ENCODE measurements at regions not wholly inside any gene's neighbourhood (a gene's known extent, or its start where the extent isn't known, plus 50 kb on each side); places are given as distances from the start of the nearest gene placed in this dataset.

- Histone ChIP-seq H4K20me1 (ENCODE audit: insufficient read depth, low read length) (no peaks in the 10 kb centered on the region), H3K9me3 (ENCODE audit: low read depth, low read length) (no peaks in the 10 kb centered on the region), H3K27me3 (ENCODE audit: insufficient read depth, low read length) (no peaks in the 10 kb centered on the region), H3K79me2 (ENCODE audit: insufficient read depth, low read length) (no peaks in the 10 kb centered on the region), H3K4me3 (ENCODE audit: insufficient read depth, low read length) (no peak overlapping the region), H3K36me3 (ENCODE audit: insufficient read depth, low read length) (no peaks in the 10 kb centered on the region), H2AFZ (ENCODE audit: low read length) (no peak overlapping the region), H3K4me2 (ENCODE audit: insufficient read depth, low read length) (no peak overlapping the region), H3K4me1 (ENCODE audit: insufficient read depth, low read length) (no peaks in the 10 kb centered on the region), H3K27ac (ENCODE audit: low read depth, low read length) (no peak overlapping the region)
- DNase-seq (ENCODE audit: insufficient read length, low spot score, missing footprints) = no peak
- TF ChIP-seq, protein P1, sequence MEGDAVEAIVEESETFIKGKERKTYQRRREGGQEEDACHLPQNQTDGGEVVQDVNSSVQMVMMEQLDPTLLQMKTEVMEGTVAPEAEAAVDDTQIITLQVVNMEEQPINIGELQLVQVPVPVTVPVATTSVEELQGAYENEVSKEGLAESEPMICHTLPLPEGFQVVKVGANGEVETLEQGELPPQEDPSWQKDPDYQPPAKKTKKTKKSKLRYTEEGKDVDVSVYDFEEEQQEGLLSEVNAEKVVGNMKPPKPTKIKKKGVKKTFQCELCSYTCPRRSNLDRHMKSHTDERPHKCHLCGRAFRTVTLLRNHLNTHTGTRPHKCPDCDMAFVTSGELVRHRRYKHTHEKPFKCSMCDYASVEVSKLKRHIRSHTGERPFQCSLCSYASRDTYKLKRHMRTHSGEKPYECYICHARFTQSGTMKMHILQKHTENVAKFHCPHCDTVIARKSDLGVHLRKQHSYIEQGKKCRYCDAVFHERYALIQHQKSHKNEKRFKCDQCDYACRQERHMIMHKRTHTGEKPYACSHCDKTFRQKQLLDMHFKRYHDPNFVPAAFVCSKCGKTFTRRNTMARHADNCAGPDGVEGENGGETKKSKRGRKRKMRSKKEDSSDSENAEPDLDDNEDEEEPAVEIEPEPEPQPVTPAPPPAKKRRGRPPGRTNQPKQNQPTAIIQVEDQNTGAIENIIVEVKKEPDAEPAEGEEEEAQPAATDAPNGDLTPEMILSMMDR (IDR thresholded peaks at IDR 0.05; ENCODE audit: extremely low read depth, low read depth, low read length) = no peak
These were observed 344.5 kb upstream of the PCDH20 start for GRCh38 chr13:61760102-61760501.

- Histone ChIP-seq H3K27me3 (ENCODE audit: insufficient read depth, low read length) (no peaks in the 10 kb centered on the region), H3K9me3 (ENCODE audit: low read depth, low read length) (no peaks in the 10 kb centered on the region), H3K4me2 (ENCODE audit: insufficient read depth, low read length) (no peak overlapping the region), H4K20me1 (ENCODE audit: insufficient read depth, low read length) (no peaks in the 10 kb centered on the region), H3K27ac (ENCODE audit: low read depth, low read length) (no peak overlapping the region), H3K79me2 (ENCODE audit: insufficient read depth, low read length) (no peaks in the 10 kb centered on the region), H2AFZ (ENCODE audit: low read length) (no peak overlapping the region), H3K4me1 (ENCODE audit: insufficient read depth, low read length) (no peaks in the 10 kb centered on the region), H3K36me3 (ENCODE audit: insufficient read depth, low read length) (no peaks in the 10 kb centered on the region), H3K4me3 (ENCODE audit: insufficient read depth, low read length) (no peak overlapping the region)
- no peak for DNase-seq (ENCODE audit: insufficient read length, low spot score, missing footprints)
- TF ChIP-seq, protein P1 (IDR thresholded peaks at IDR 0.05; ENCODE audit: extremely low read depth, low read depth, low read length) = no peak
These were observed 340.4 kb upstream of the PCDH20 start for GRCh38 chr13:61756031-61756430.

GRCh38 chr13:61751039-61751438 is 335.4 kb upstream of the PCDH20 start:
- no peak overlapping the region for H2AFZ ChIP-seq (ENCODE audit: low read length)
- no peak overlapping the region for H3K4me2 ChIP-seq (ENCODE audit: insufficient read depth, low read length)
- H4K20me1 ChIP-seq (ENCODE audit: insufficient read depth, low read length) = no peaks in the 10 kb centered on the region
- no peak for DNase-seq (ENCODE audit: insufficient read length, low spot score, missing footprints)
- no peaks in the 10 kb centered on the region for H3K27me3 ChIP-seq (ENCODE audit: insufficient read depth, low read length)
- no peaks in the 10 kb centered on the region for H3K9me3 ChIP-seq (ENCODE audit: low read depth, low read length)
- H3K36me3 ChIP-seq (ENCODE audit: insufficient read depth, low read length) = no peaks in the 10 kb centered on the region
- H3K4me3 ChIP-seq (ENCODE audit: insufficient read depth, low read length) = no peak overlapping the region
- H3K27ac ChIP-seq (ENCODE audit: low read depth, low read length) = no peak overlapping the region
- H3K4me1 ChIP-seq (ENCODE audit: insufficient read depth, low read length) = no peaks in the 10 kb centered on the region
- no peaks in the 10 kb centered on the region for H3K79me2 ChIP-seq (ENCODE audit: insufficient read depth, low read length)
- TF ChIP-seq, protein P1 (IDR thresholded peaks at IDR 0.05; ENCODE audit: extremely low read depth, low read depth, low read length) = no peak

DNA sequence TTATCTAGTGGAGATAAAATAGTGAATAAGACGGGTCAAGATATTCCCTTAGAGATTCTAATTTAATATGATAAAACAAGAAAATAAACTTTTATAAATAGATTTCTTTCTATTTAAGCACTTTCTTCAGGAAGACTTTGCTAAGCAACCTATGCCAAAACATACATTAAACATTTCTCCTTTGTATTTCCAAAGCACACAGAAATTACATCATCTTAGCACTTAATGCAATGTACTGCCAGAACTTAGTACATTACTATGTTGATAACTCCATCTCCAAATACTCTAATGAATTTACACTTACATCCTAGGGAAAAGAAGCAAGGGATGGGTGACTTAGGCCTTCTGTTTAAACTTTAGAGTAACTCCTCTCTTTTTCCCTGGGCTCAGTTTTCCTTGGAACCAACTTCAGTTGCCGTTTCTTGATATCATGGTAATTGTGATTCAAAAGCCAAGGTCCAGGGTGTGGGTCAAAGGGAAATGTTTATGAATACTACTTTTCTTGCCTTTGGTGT is 322.6 kb upstream of the PCDH20 start:
- H3K27ac ChIP-seq (ENCODE audit: low read depth, low read length) = no peak overlapping the region
- TF ChIP-seq, protein P1 (IDR thresholded peaks at IDR 0.05; ENCODE audit: extremely low read depth, low read depth, low read length) = no peak
- peaks cover 2% of the 10 kb centered on the region for H3K9me3 ChIP-seq (ENCODE audit: low read depth, low read length)
- H3K27me3 ChIP-seq (ENCODE audit: insufficient read depth, low read length) = no peaks in the 10 kb centered on the region
- H3K4me1 ChIP-seq (ENCODE audit: insufficient read depth, low read length) = no peaks in the 10 kb centered on the region
- H2AFZ ChIP-seq (ENCODE audit: low read length) = no peak overlapping the region
- H3K36me3 ChIP-seq (ENCODE audit: insufficient read depth, low read length) = no peaks in the 10 kb centered on the region
- H3K4me2 ChIP-seq (ENCODE audit: insufficient read depth, low read length) = no peak overlapping the region
- no peaks in the 10 kb centered on the region for H3K79me2 ChIP-seq (ENCODE audit: insufficient read depth, low read length)
- DNase-seq (ENCODE audit: insufficient read length, low spot score, missing footprints) = no peak
- no peaks in the 10 kb centered on the region for H4K20me1 ChIP-seq (ENCODE audit: insufficient read depth, low read length)
- no peak overlapping the region for H3K4me3 ChIP-seq (ENCODE audit: insufficient read depth, low read length)

Measured in osteoblast (primary cell).